H9 (cell line): ENCODE measurements at regions not wholly inside any gene's neighbourhood (a gene's known extent, or its start where the extent isn't known, plus 50 kb on each side); places are given as distances from the start of the nearest gene placed in this dataset.

Experiments used
- DNase-seq: peaks from one replicate; pipeline ENCODE4 v3.0.0-alpha.2; 2017
- H2AFZ ChIP-seq: one replicate; pipeline ENCODE4 v1.6.1; 2013; ENCODE audit warnings: mild to moderate bottlenecking, low read length, control low read depth, moderate library complexity
- H2AK5ac ChIP-seq: 2 replicates; pipeline ENCODE4 v1.6.1; 2013; ENCODE audit warnings: low read length, control low read depth, mixed read lengths; ENCODE audit not compliant: insufficient read length
- H2BK120ac ChIP-seq: one replicate; pipeline ENCODE4 v1.6.1; 2013; ENCODE audit warnings: low read depth, mild to moderate bottlenecking, low read length, control low read depth, inconsistent platforms; ENCODE audit not compliant: poor library complexity, severe bottlenecking
- H2BK12ac ChIP-seq: 2 replicates; pipeline ENCODE4 v1.6.1; 2013; ENCODE audit warnings: low read length, control low read depth, mixed read lengths, low read depth; ENCODE audit not compliant: insufficient read length
- H2BK15ac ChIP-seq: 2 replicates; pipeline ENCODE4 v1.6.1; 2013; ENCODE audit warnings: low read depth, low read length, control low read depth
- H2BK20ac ChIP-seq: one replicate; pipeline ENCODE4 v1.6.1; 2013; ENCODE audit warnings: low read depth, mild to moderate bottlenecking, low read length, control low read depth, inconsistent platforms; ENCODE audit not compliant: poor library complexity, severe bottlenecking
- H2BK5ac ChIP-seq: 2 replicates; pipeline ENCODE4 v1.6.1; 2013; ENCODE audit warnings: low read length, control low read depth, mixed read lengths; ENCODE audit not compliant: insufficient read length
- H3K14ac ChIP-seq: 2 replicates; pipeline ENCODE4 v1.6.1; 2013; ENCODE audit warnings: low read length, control low read depth; ENCODE audit not compliant: insufficient read depth
- H3K18ac ChIP-seq: 2 replicates; pipeline ENCODE4 v1.6.1; 2013; ENCODE audit warnings: low read depth, mild to moderate bottlenecking, mixed read lengths, low read length, control low read depth; ENCODE audit not compliant: insufficient read length
- H3K23ac ChIP-seq: 2 replicates; pipeline ENCODE4 v1.6.1; 2013; ENCODE audit warnings: low read length, control low read depth, mixed read lengths, low read depth; ENCODE audit not compliant: insufficient read length
- H3K23me2 ChIP-seq: 2 replicates; pipeline ENCODE4 v1.6.1; 2013; ENCODE audit warnings: low read depth, mild to moderate bottlenecking, mixed read lengths, low read length, control low read depth; ENCODE audit not compliant: insufficient read length, poor library complexity, severe bottlenecking
- H3K27ac ChIP-seq: 2 replicates; pipeline ENCODE4 v1.5.1; 2013; ENCODE audit warnings: low read length, control low read depth, mixed read lengths, low read depth; ENCODE audit not compliant: insufficient read length
- H3K27me3 ChIP-seq: 2 replicates; pipeline ENCODE4 v1.6.1; 2013; ENCODE audit warnings: low read length, control low read depth, inconsistent platforms; ENCODE audit not compliant: insufficient read depth
- H3K4ac ChIP-seq: 2 replicates; pipeline ENCODE4 v1.6.1; 2013; ENCODE audit warnings: low read depth, mild to moderate bottlenecking, control low read depth, inconsistent platforms, low read length, moderate library complexity
- H3K4me1 ChIP-seq: 2 replicates; pipeline ENCODE4 v1.6.1; 2013; ENCODE audit warnings: low read length, control low read depth, inconsistent platforms; ENCODE audit not compliant: insufficient read depth
- H3K4me2 ChIP-seq: 2 replicates; pipeline ENCODE4 v1.6.1; 2013; ENCODE audit warnings: low read length, control low read depth, mixed read lengths; ENCODE audit not compliant: insufficient read length, insufficient read depth
- H3K56ac ChIP-seq: 2 replicates; pipeline ENCODE4 v1.6.1; 2013; ENCODE audit warnings: low read depth, mild to moderate bottlenecking, mixed read lengths, low read length, control low read depth; ENCODE audit not compliant: insufficient read length
- H3K79me1 ChIP-seq: 2 replicates; pipeline ENCODE4 v1.6.1; 2013; ENCODE audit warnings: low read depth, mild to moderate bottlenecking, moderate library complexity, low read length, control low read depth, inconsistent platforms; ENCODE audit not compliant: insufficient read depth, poor library complexity, severe bottlenecking
- H3K79me2 ChIP-seq: 2 replicates; pipeline ENCODE4 v1.6.1; 2013; ENCODE audit warnings: low read length, control low read depth, inconsistent platforms; ENCODE audit not compliant: insufficient read depth
- H3K9ac ChIP-seq: 2 replicates; pipeline ENCODE4 v1.6.1; 2013; ENCODE audit warnings: low read length, control low read depth, mixed read lengths; ENCODE audit not compliant: insufficient read length; ENCODE audit errors: extremely low read depth
- H3K9me3 ChIP-seq: one replicate; pipeline ENCODE4 v1.6.1; 2013; ENCODE audit warnings: low read depth, low read length, inconsistent platforms; ENCODE audit not compliant: control insufficient read depth
- H3T11ph ChIP-seq: one replicate; pipeline ENCODE4 v1.6.1; 2013; ENCODE audit warnings: mild to moderate bottlenecking, low read length, control low read depth, inconsistent platforms
- H4K20me1 ChIP-seq: one replicate; pipeline ENCODE4 v1.6.1; 2013; ENCODE audit not compliant: control insufficient read depth, insufficient read length, insufficient read depth
- H4K5ac ChIP-seq: 2 replicates; pipeline ENCODE4 v1.6.1; 2013; ENCODE audit warnings: low read depth, mild to moderate bottlenecking, mixed read lengths, low read length, control low read depth; ENCODE audit not compliant: insufficient read length
- H4K8ac ChIP-seq: replicated peaks from 2 replicates; pipeline ENCODE4 v1.6.1; 2013; ENCODE audit warnings: low read length, control low read depth, mixed read lengths, low read depth; ENCODE audit not compliant: insufficient read length
- H4K91ac ChIP-seq: 2 replicates; pipeline ENCODE4 v1.6.1; 2013; ENCODE audit warnings: low read depth, mild to moderate bottlenecking, moderate library complexity, mixed read lengths, low read length, control low read depth; ENCODE audit not compliant: insufficient read length
- H3K27ac Mint-ChIP-seq, 3 experiments: 2 replicates in 2 of 3; 3 replicates in 1 of 3; pipeline ENCODE4 v1.8.0; 2020 to 2021; ENCODE audit warnings: mixed read lengths in 3 of 3, mild to moderate bottlenecking in 1 of 3, moderate library complexity in 1 of 3
- H3K27me3 Mint-ChIP-seq: 2 replicates; pipeline ENCODE4 v1.8.0; 2021; ENCODE audit warnings: low read depth, mild to moderate bottlenecking, moderate library complexity, mixed read lengths
- H3K36me3 Mint-ChIP-seq, 3 experiments: 2 replicates in 2 of 3; 3 replicates in 1 of 3; pipeline ENCODE4 v1.8.0; 2020 to 2021; ENCODE audit warnings: low read depth in 3 of 3, mixed read lengths in 3 of 3; ENCODE audit not compliant: insufficient read depth in 1 of 3
- H3K4me1 Mint-ChIP-seq, 2 experiments: 2 replicates each; pipeline ENCODE4 v1.8.0; 2020; ENCODE audit warnings: mixed read lengths in 2 of 2
- H3K4me3 Mint-ChIP-seq, 2 experiments: 2 replicates in 1 of 2; 3 replicates in 1 of 2; pipeline ENCODE4 v1.8.0; 2020 to 2021; ENCODE audit warnings: mild to moderate bottlenecking in 2 of 2, mixed read lengths in 2 of 2, moderate library complexity in 1 of 2
- H3K9me3 Mint-ChIP-seq, 2 experiments: 2 replicates in 1 of 2; 3 replicates in 1 of 2; pipeline ENCODE4 v1.8.0; 2020; ENCODE audit warnings: mild to moderate bottlenecking in 2 of 2, mixed read lengths in 2 of 2, moderate library complexity in 1 of 2
- CTCF ChIP-seq: fragments of 200-600 bp; sonication (generic); conservative IDR thresholded peaks from 3 replicates; pipeline ENCODE4 v1.8.0; 2021; ENCODE audit warnings: antibody characterized with exemption, mild to moderate bottlenecking
- WGBS: extraction: QIAGEN DNeasy Blood & Tissue Kit; methylation state at CpG from one replicate; pipeline ENCODE4 v1.1.7; 2013; ENCODE audit warnings: missing lambda C conversion rate, low lambda C conversion rate, mixed read lengths; ENCODE audit not compliant: insufficient read length; ENCODE audit errors: extremely low coverage; 5-methylcytosine and 5-hydroxymethylcytosine counted together

GRCh38 chr3:124174910-124175874, 183.3 kb upstream of the ROPN1 start:
- Histone ChIP-seq H3K4ac (no peak overlapping the region), H3K27ac (no peak overlapping the region), H2AK5ac (no peak overlapping the region), H3K27me3 (no peaks in the 10 kb centered on the region), H3K4me2 (no peak overlapping the region), H4K20me1 (no peaks in the 10 kb centered on the region), H3K9me3 (no peaks in the 10 kb centered on the region), H3K79me2 (no peaks in the 10 kb centered on the region), H4K91ac (no peak overlapping the region), H2BK5ac (no peak overlapping the region), H4K8ac (no peak overlapping the region), H3K23ac (no peak overlapping the region), H3K79me1 (no peaks in the 10 kb centered on the region), H3K9ac (no peak overlapping the region), H3K18ac (no peak overlapping the region), H3K14ac (no peak overlapping the region; the same call in 1 of the 2 replicates), H4K5ac (no peak overlapping the region), H2BK20ac (no peak overlapping the region), H2BK120ac (no peak overlapping the region), H3K4me1 (no peaks in the 10 kb centered on the region), H2BK12ac (no peak overlapping the region), H2AFZ (no peak overlapping the region), H3K23me2 (no peaks in the 10 kb centered on the region), H3K56ac (no peak overlapping the region), H2BK15ac (no peak overlapping the region), H3T11ph (no peak overlapping the region)
- H3K36me3 Mint-ChIP-seq: peaks cover 0 to 3% (median 0%) of the 10 kb centered on the region in 3 experiments; a peak in 1 of 7 replicates
- DNase-seq: no peak
- H3K27ac Mint-ChIP-seq: peak overlapping the region in 2 of 3 experiments; percentile 23 to 29; a peak in 3 of 7 replicates
- no peaks in the 10 kb centered on the region for H3K27me3 Mint-ChIP-seq
- no peak for TF ChIP-seq CTCF
- WGBS: no CpG with 5 or more reads among the region's 27 CpGs
- H3K4me1 Mint-ChIP-seq: peaks cover 5 to 6% of the 10 kb centered on the region in 2 experiments; a peak in 3 of 4 replicates
- H3K9me3 Mint-ChIP-seq: no peaks in the 10 kb centered on the region
- no peak overlapping the region for H3K4me3 Mint-ChIP-seq
